Breast epithelium (tissue), 3 donors: ENCODE measurements at regions not wholly inside any gene's neighbourhood (a gene's known extent, or its start where the extent isn't known, plus 50 kb on each side); places are given as distances from the start of the nearest gene placed in this dataset.

Experiments used
- CTCF ChIP-seq, 3 donors: fragments of 450-650 bp; IDR thresholded peaks; one replicate each; pipeline ENCODE4 v1.5.1; 2016 to 2017; ENCODE audit warnings: antibody characterized with exemption in 3 of 3, mild to moderate bottlenecking in 3 of 3, moderate library complexity in 3 of 3
- POLR2A ChIP-seq: fragments of 450-650 bp; IDR thresholded peaks from one replicate; pipeline ENCODE4 v1.6.1; 2016; ENCODE audit warnings: antibody characterized with exemption, mild to moderate bottlenecking, moderate library complexity

GRCh38 chr21:17128132-17128531 is 384.7 kb upstream of the CXADR start:
- TF ChIP-seq CTCF (IDR thresholded peaks at IDR 0.05) (no peak), POLR2A (no peak)
